Endodermal cell (in vitro differentiated cells): ENCODE measurements at regions not wholly inside any gene's neighbourhood (a gene's known extent, or its start where the extent isn't known, plus 50 kb on each side); places are given as distances from the start of the nearest gene placed in this dataset.

Experiments
- DNase-seq: peaks from one replicate; pipeline ENCODE4 v3.0.0-alpha.2; 2017
- H3K27ac ChIP-seq: 2 replicates; pipeline ENCODE4 v1.5.1; 2013; ENCODE audit warnings: mild to moderate bottlenecking, low read depth, low read length, moderate library complexity
- H3K27me3 ChIP-seq: 2 replicates; pipeline ENCODE4 v1.6.1; 2013; ENCODE audit warnings: mild to moderate bottlenecking, low read length, moderate library complexity; ENCODE audit not compliant: insufficient read depth, control insufficient read depth, poor library complexity, severe bottlenecking
- H3K36me3 ChIP-seq: 2 replicates; pipeline ENCODE4 v1.7.0; 2013; ENCODE audit warnings: mild to moderate bottlenecking, low read length, moderate library complexity; ENCODE audit not compliant: control insufficient read depth, insufficient read depth
- H3K4me1 ChIP-seq: one replicate; pipeline ENCODE4 v1.7.0; 2013; ENCODE audit warnings: low read length; ENCODE audit not compliant: control insufficient read depth, insufficient read depth
- H3K4me3 ChIP-seq: 2 replicates; pipeline ENCODE4 v1.5.1; 2013; ENCODE audit warnings: mild to moderate bottlenecking, low read length, moderate library complexity
- H3K9ac ChIP-seq: 2 replicates; pipeline ENCODE4 v1.6.1; 2013; ENCODE audit warnings: mild to moderate bottlenecking, low read length, moderate library complexity; ENCODE audit not compliant: poor library complexity, severe bottlenecking; ENCODE audit errors: extremely low read depth
- H3K9me3 ChIP-seq: 2 replicates; pipeline ENCODE4 v1.6.1; 2013; ENCODE audit warnings: mild to moderate bottlenecking, low read length, moderate library complexity; ENCODE audit not compliant: control insufficient read depth
- H3K27ac Mint-ChIP-seq: 2 replicates; pipeline ENCODE4 v1.8.0; 2020; ENCODE audit warnings: mixed read lengths
- H3K27me3 Mint-ChIP-seq: 2 replicates; pipeline ENCODE4 v1.8.0; 2021; ENCODE audit warnings: mild to moderate bottlenecking, mixed read lengths; ENCODE audit not compliant: insufficient read depth
- H3K36me3 Mint-ChIP-seq: 2 replicates; pipeline ENCODE4 v1.8.0; 2020; ENCODE audit warnings: low read depth, mixed read lengths
- H3K4me1 Mint-ChIP-seq: 2 replicates; pipeline ENCODE4 v1.8.0; 2020; ENCODE audit warnings: mixed read lengths
- H3K4me3 Mint-ChIP-seq: 2 replicates; pipeline ENCODE4 v1.8.0; 2020; ENCODE audit warnings: mild to moderate bottlenecking, moderate library complexity, mixed read lengths
- H3K9me3 Mint-ChIP-seq: 2 replicates; pipeline ENCODE4 v1.8.0; 2020; ENCODE audit warnings: mild to moderate bottlenecking, mixed read lengths
- WGBS, 2 experiments: methylation state at CpG; one replicate each; pipeline versions ENCODE4 v1.1.5 to v1.1.7; 2013; ENCODE audit warnings: missing lambda C conversion rate in 2 of 2, mixed read lengths in 1 of 2; ENCODE audit not compliant: insufficient coverage in 1 of 2, insufficient read length in 1 of 2; 5-methylcytosine and 5-hydroxymethylcytosine counted together
- TF ChIP-seq, protein P1 (sequence below): fragments of 200-600 bp; sonication (generic); conservative IDR thresholded peaks from 2 replicates; pipeline ENCODE4 v1.5.0; 2021; ENCODE audit warnings: antibody characterized with exemption, mild to moderate bottlenecking

DNA sequence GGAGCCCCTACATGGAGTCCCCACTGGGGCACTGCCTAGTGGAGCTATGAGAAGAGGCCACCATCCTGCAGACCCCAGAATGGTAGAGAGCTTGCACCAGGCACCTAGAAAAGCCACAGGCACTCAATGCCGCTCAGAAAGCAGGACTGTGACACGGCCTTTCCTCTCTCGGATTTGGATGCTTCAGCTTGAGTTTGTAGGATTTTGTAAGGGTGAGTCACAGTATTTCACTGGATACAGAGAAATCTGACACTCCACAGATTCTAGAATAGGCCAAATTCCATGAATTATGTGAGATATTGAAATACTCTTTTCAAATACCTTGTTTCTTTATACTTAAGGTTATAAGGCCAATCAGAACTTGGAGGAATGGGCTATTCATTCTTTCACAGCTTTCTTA, 424.5 kb downstream of the HTR1B start:
- DNase-seq: no peak
- WGBS, 2 experiments: 90 to 100% methylated on average over 1 to 3 of the region's 3 CpGs
- Mint-ChIP-seq H3K27ac (no peak overlapping the region), H3K36me3 (peaks cover 13% of the 10 kb centered on the region), H3K9me3 (peaks cover 19% of the 10 kb centered on the region), H3K27me3 (no peaks in the 10 kb centered on the region), H3K4me3 (no peak overlapping the region), H3K4me1 (peaks cover 5% of the 10 kb centered on the region)
- no peaks in the 10 kb centered on the region for H3K9me3 ChIP-seq
- H3K27ac ChIP-seq: no peak overlapping the region
- no peaks in the 10 kb centered on the region for H3K36me3 ChIP-seq
- no peak overlapping the region for H3K4me3 ChIP-seq
- H3K4me1 ChIP-seq: no peaks in the 10 kb centered on the region
- H3K9ac ChIP-seq: no peak overlapping the region
- TF ChIP-seq, protein P1, sequence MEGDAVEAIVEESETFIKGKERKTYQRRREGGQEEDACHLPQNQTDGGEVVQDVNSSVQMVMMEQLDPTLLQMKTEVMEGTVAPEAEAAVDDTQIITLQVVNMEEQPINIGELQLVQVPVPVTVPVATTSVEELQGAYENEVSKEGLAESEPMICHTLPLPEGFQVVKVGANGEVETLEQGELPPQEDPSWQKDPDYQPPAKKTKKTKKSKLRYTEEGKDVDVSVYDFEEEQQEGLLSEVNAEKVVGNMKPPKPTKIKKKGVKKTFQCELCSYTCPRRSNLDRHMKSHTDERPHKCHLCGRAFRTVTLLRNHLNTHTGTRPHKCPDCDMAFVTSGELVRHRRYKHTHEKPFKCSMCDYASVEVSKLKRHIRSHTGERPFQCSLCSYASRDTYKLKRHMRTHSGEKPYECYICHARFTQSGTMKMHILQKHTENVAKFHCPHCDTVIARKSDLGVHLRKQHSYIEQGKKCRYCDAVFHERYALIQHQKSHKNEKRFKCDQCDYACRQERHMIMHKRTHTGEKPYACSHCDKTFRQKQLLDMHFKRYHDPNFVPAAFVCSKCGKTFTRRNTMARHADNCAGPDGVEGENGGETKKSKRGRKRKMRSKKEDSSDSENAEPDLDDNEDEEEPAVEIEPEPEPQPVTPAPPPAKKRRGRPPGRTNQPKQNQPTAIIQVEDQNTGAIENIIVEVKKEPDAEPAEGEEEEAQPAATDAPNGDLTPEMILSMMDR: no peak
- no peaks in the 10 kb centered on the region for H3K27me3 ChIP-seq

DNA sequence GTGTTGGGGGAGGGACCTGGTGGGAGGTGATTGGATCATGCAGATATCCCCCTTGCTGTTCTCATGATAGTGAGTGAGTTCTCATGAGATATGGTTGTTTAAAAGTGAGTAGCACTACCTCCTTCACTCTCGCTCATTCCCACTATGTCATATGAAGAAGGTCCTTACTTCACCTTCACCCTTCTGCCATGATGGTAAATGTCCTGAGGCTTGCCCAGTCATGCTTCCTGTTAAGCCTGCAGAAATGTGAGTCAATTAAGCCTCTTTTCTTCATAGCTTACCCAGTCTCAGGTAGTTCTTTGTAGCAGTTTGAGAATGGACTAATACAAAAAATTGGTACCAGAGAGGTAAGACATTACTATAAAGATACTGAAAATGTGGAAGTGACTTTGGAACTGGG, 425.9 kb downstream of the HTR1B start:
- 100% methylated on average over 1 of the region's 1 CpG; no CpG with 5 or more reads in 1 of the 2 experiments for WGBS, 2 experiments
- no peak overlapping the region for H3K4me3 Mint-ChIP-seq
- H3K27me3 Mint-ChIP-seq: no peaks in the 10 kb centered on the region
- H3K36me3 Mint-ChIP-seq: peaks cover 13% of the 10 kb centered on the region
- H3K9me3 ChIP-seq: no peaks in the 10 kb centered on the region
- no peak overlapping the region for H3K9ac ChIP-seq
- H3K27ac Mint-ChIP-seq: no peak overlapping the region
- H3K4me1 ChIP-seq: no peaks in the 10 kb centered on the region
- no peak overlapping the region for H3K4me3 ChIP-seq
- H3K9me3 Mint-ChIP-seq: peaks cover 17% of the 10 kb centered on the region
- no peaks in the 10 kb centered on the region for H3K36me3 ChIP-seq
- DNase-seq: no peak
- peaks cover 7% of the 10 kb centered on the region for H3K4me1 Mint-ChIP-seq
- H3K27ac ChIP-seq: no peak overlapping the region
- TF ChIP-seq, protein P1: no peak
- H3K27me3 ChIP-seq: no peaks in the 10 kb centered on the region

DNA sequence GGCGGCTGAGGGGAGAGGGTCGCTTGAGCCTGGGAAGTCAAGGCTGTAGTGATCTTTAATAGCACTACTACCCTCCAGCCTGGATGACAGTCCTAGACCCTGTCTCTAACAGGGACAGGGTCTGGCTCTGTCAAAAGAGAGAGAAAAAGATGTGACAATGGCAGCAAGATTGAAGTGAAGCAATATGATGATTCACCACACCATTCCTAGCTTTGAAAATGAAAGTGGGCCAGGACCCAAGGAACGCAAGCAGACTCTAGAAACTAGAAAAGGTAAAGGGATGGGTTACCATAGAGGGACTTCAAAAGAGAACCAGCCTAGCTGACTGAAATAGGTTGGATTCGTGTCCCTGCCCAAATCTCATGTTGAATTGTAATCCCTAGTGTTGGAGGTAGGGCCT, 426.9 kb downstream of the HTR1B start:
- Mint-ChIP-seq H3K36me3 (peaks cover 13% of the 10 kb centered on the region), H3K4me1 (peaks cover 7% of the 10 kb centered on the region), H3K27ac (no peak overlapping the region), H3K4me3 (no peak overlapping the region), H3K27me3 (no peaks in the 10 kb centered on the region), H3K9me3 (peaks cover 17% of the 10 kb centered on the region)
- Histone ChIP-seq H3K4me1 (no peaks in the 10 kb centered on the region), H3K4me3 (no peak overlapping the region), H3K27ac (no peak overlapping the region), H3K9me3 (no peaks in the 10 kb centered on the region), H3K9ac (no peak overlapping the region), H3K27me3 (no peaks in the 10 kb centered on the region), H3K36me3 (no peaks in the 10 kb centered on the region)
- DNase-seq: no peak
- 88 to 100% methylated on average over 2 to 4 of the region's 4 CpGs for WGBS, 2 experiments
- TF ChIP-seq, protein P1: no peak
